Stimulated activated memory B cell treated with anti-CD40 and anti-IgM and Interleukin-4, amounts not matched to agents 10 μg/mL and 1 μg/mL and 100 μg/mL, for 72 hours (primary cell): ENCODE measurements at regions not wholly inside any gene's neighbourhood (a gene's known extent, or its start where the extent isn't known, plus 50 kb on each side); places are given as distances from the start of the nearest gene placed in this dataset.
"Not testable (repeated sequence)": the region's sequence is repeated elsewhere in the genome, so short reads cannot be mapped to it uniquely, and the experiment has no call there.

Experiments
- ATAC-seq: fragments of 150-1000 bp; cut with Tn5 transposase; 2 replicates; pipeline ENCODE4 v1.10.0; 2021
- H3K27ac Mint-ChIP-seq: one replicate; pipeline ENCODE4 v1.8.0; 2022; ENCODE audit warnings: mild to moderate bottlenecking, mixed read lengths
- H3K27me3 Mint-ChIP-seq: one replicate; pipeline ENCODE4 v1.8.0; 2022; ENCODE audit warnings: mixed read lengths
- H3K36me3 Mint-ChIP-seq: one replicate; pipeline ENCODE4 v1.8.0; 2022; ENCODE audit warnings: mixed read lengths
- H3K4me1 Mint-ChIP-seq: one replicate; pipeline ENCODE4 v1.8.0; 2022; ENCODE audit warnings: mixed read lengths
- H3K4me3 Mint-ChIP-seq: one replicate; pipeline ENCODE4 v1.8.0; 2022; ENCODE audit warnings: mild to moderate bottlenecking, moderate library complexity, mixed read lengths
- H3K9me3 Mint-ChIP-seq: one replicate; pipeline ENCODE4 v1.8.0; 2022; ENCODE audit warnings: mixed read lengths

- not testable (repeated sequence) for H3K4me3 Mint-ChIP-seq, H3K27me3 Mint-ChIP-seq, H3K36me3 Mint-ChIP-seq, H3K9me3 Mint-ChIP-seq, H3K27ac Mint-ChIP-seq, H3K4me1 Mint-ChIP-seq
- peak; percentile 24 for ATAC-seq
Measured at GRCh38 chr12:10453-10852, 56.1 kb upstream of the IQSEC3 start.

GRCh38 chr12:10879-11812 is 55.4 kb upstream of the IQSEC3 start:
- H3K4me3 Mint-ChIP-seq, H3K27me3 Mint-ChIP-seq, H3K36me3 Mint-ChIP-seq, H3K4me1 Mint-ChIP-seq, H3K27ac Mint-ChIP-seq, H3K9me3 Mint-ChIP-seq: not testable (repeated sequence)
- ATAC-seq: peak; percentile 16

GRCh38 chr12:12306-12705 is 54.3 kb upstream of the IQSEC3 start:
- H3K4me1 Mint-ChIP-seq, H3K27ac Mint-ChIP-seq, H3K9me3 Mint-ChIP-seq, H3K36me3 Mint-ChIP-seq, H3K4me3 Mint-ChIP-seq, H3K27me3 Mint-ChIP-seq, ATAC-seq: not testable (repeated sequence)

- H3K36me3 Mint-ChIP-seq, H3K4me3 Mint-ChIP-seq, H3K4me1 Mint-ChIP-seq, H3K9me3 Mint-ChIP-seq, H3K27me3 Mint-ChIP-seq, ATAC-seq, H3K27ac Mint-ChIP-seq: not testable (repeated sequence)
Measured at GRCh38 chr12:12725-13640, 53.6 kb upstream of the IQSEC3 start.

GRCh38 chr12:13841-14240 is 52.7 kb upstream of the IQSEC3 start:
- not testable (repeated sequence) for H3K4me1 Mint-ChIP-seq, H3K36me3 Mint-ChIP-seq, H3K27me3 Mint-ChIP-seq, ATAC-seq, H3K9me3 Mint-ChIP-seq, H3K27ac Mint-ChIP-seq, H3K4me3 Mint-ChIP-seq

GRCh38 chr12:14696-15095 is 51.9 kb upstream of the IQSEC3 start:
- not testable (repeated sequence) for H3K4me1 Mint-ChIP-seq

GRCh38 chr12:15381-15780 is 51.2 kb upstream of the IQSEC3 start:
- not testable (repeated sequence) for H3K36me3 Mint-ChIP-seq, ATAC-seq, H3K27ac Mint-ChIP-seq, H3K9me3 Mint-ChIP-seq, H3K4me1 Mint-ChIP-seq, H3K27me3 Mint-ChIP-seq, H3K4me3 Mint-ChIP-seq

More at GRCh38 chr12:14696-15095, 51.9 kb upstream of the IQSEC3 start:
- not testable (repeated sequence) for H3K36me3 Mint-ChIP-seq, ATAC-seq, H3K27me3 Mint-ChIP-seq, H3K9me3 Mint-ChIP-seq, H3K4me3 Mint-ChIP-seq, H3K27ac Mint-ChIP-seq

- not testable (repeated sequence) for H3K9me3 Mint-ChIP-seq, H3K4me1 Mint-ChIP-seq, H3K27ac Mint-ChIP-seq, ATAC-seq, H3K27me3 Mint-ChIP-seq, H3K4me3 Mint-ChIP-seq
- H3K36me3 Mint-ChIP-seq: peaks cover 11% of the 10 kb centered on the region
Measured at GRCh38 chr12:16019-16418, 50.5 kb upstream of the IQSEC3 start.

- H3K9me3 Mint-ChIP-seq, H3K27me3 Mint-ChIP-seq, H3K4me3 Mint-ChIP-seq, H3K27ac Mint-ChIP-seq, ATAC-seq, H3K4me1 Mint-ChIP-seq: not testable (repeated sequence)
- peaks cover 16% of the 10 kb centered on the region for H3K36me3 Mint-ChIP-seq
Measured at GRCh38 chr12:16541-16940, 50.0 kb upstream of the IQSEC3 start.
